ENCODE measurements at regions not wholly inside any gene's neighbourhood (a gene's known extent, or its start where the extent isn't known, plus 50 kb on each side); places are given as distances from the start of the nearest gene placed in this dataset.

DNA sequence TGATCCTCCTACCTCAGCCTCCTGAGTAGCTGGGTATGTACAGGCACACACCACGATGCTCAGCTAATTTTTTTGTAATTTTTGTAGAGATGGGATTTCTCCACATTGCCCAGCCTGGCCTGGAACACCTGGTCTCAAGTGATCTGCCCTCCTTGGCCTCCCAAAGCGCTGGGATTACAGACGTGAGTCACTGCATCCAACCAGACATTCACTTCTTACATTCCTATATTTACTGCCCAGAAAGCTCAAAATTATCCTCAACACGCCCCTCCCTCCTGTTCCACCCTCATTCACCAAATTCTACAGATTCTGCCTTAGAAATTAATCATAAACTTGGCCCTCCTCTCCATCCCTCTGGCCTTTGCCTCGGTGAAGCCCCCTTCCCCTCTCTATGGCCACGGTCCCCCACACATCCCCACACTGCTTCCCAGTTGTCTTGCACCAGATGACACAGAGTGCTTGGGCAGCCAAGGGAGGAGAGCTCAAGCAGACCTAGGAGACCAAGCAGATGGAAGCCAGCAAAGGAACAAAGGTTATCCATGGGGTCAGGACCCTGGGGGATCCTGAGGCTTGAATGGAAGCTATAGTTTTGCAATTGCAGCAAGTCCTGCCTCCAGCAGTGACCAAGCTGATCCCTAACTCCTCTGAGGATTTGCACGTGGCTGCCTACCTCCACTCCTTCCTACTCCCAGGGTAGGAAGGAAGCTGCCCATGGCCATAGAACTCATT is 213.2 kb upstream of the FOXN3 start:
- H3K27ac ChIP-seq (ENCODE audit: low read length): no peak overlapping the region
- WGBS (ENCODE audit: insufficient coverage, low lambda C conversion rate): 95% methylated on average over 3 of the region's 7 CpGs
- no peak overlapping the region for H3K4me3 ChIP-seq (ENCODE audit: low read length)
- peaks cover 4% of the 10 kb centered on the region for H3K4me1 ChIP-seq (ENCODE audit: control insufficient read depth, insufficient read depth, low read length)
- peaks cover 3% of the 10 kb centered on the region for H3K9me3 ChIP-seq (ENCODE audit: control insufficient read depth, low read depth, low read length)
- DNase-seq: no peak
- no peaks in the 10 kb centered on the region for H3K36me3 ChIP-seq (ENCODE audit: control insufficient read depth, insufficient read depth, low read length)
- no peaks in the 10 kb centered on the region for H3K27me3 ChIP-seq (ENCODE audit: control insufficient read depth, insufficient read depth, low read length)

DNA sequence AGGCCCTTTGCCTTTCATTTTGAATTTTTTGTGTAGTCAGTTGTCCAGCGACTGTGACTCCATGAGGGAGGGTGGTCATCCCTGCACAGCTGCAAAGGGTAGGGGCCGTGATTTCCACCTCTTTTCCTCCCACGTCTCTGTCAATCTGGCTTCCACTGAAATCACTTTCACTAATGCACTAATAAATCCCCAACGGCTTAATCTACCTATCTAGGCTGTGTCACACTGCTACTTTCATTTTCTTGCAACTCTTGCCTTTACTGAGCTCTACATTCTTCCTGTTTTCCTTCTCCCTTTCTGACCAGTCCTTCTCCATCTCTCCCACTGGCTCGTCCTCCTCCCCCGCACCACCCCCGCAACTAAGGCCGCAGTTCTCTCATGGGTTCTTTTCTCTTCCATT is 212.3 kb upstream of the FOXN3 start:
- Histone ChIP-seq H3K9me3 (ENCODE audit: control insufficient read depth, low read depth, low read length) (peaks cover 5% of the 10 kb centered on the region), H3K4me1 (ENCODE audit: control insufficient read depth, insufficient read depth, low read length) (peaks cover 4% of the 10 kb centered on the region), H3K4me3 (ENCODE audit: low read length) (no peak overlapping the region), H3K27me3 (ENCODE audit: control insufficient read depth, insufficient read depth, low read length) (no peaks in the 10 kb centered on the region), H3K36me3 (ENCODE audit: control insufficient read depth, insufficient read depth, low read length) (no peaks in the 10 kb centered on the region), H3K27ac (ENCODE audit: low read length) (no peak overlapping the region)
- WGBS (ENCODE audit: insufficient coverage, low lambda C conversion rate): 81% methylated on average over 5 of the region's 8 CpGs
- no peak for DNase-seq

DNA sequence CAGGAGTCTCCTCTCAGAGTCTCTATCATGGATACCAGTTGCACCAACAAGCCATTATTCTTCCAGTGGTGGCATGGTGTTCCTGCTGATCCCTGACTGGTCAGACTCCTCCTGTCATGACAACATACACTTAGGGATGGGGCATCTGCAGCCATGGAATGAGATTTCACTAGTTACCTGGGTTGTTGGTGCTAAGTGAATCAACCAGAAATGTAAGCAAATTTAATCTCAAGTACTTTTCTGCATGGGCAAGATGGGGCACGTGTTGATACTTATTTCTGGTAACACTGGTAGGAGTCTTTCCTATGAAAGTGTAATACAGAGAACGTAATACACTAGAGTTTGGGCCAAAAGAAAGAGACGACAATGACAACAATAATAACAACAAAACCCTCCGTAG is 211.5 kb upstream of the FOXN3 start:
- Histone ChIP-seq H3K36me3 (ENCODE audit: control insufficient read depth, insufficient read depth, low read length) (no peaks in the 10 kb centered on the region), H3K9me3 (ENCODE audit: control insufficient read depth, low read depth, low read length) (peaks cover 5% of the 10 kb centered on the region), H3K4me1 (ENCODE audit: control insufficient read depth, insufficient read depth, low read length) (no peaks in the 10 kb centered on the region), H3K4me3 (ENCODE audit: low read length) (no peak overlapping the region), H3K27me3 (ENCODE audit: control insufficient read depth, insufficient read depth, low read length) (no peaks in the 10 kb centered on the region), H3K27ac (ENCODE audit: low read length) (no peak overlapping the region)
- 100% methylated on average over 4 of the region's 4 CpGs for WGBS (ENCODE audit: insufficient coverage, low lambda C conversion rate)
- no peak for DNase-seq

DNA sequence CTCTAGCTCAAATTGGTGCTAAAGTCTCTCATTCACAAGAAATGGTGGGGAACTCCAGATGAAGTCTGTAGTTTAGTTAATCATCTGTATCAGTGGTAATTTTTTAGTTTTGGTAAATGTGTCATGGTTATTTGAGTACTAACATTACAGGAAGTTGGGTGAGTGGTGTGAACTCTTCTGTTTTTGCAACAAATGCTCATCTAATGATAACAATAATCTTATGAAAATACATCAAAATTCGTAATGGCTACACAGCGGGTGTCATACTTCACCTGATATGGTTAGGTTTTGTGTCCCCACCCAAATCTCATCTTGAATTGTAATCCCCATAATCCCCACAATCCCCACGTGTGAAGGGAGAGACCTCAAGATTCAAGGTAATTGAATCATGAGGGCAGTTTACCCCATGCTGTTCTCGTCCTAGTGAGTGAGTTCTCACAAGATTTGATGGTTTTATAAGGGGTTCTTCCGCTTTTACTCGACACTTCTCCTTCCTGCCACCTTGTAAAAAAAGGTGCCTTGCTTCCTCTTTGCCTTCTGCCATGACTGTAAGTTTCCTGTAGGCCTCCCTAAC is 209.3 kb upstream of the FOXN3 start:
- H3K36me3 ChIP-seq (ENCODE audit: control insufficient read depth, insufficient read depth, low read length): no peaks in the 10 kb centered on the region
- no CpG with 5 or more reads among the region's 6 CpGs for WGBS (ENCODE audit: insufficient coverage, low lambda C conversion rate)
- DNase-seq: no peak
- no peaks in the 10 kb centered on the region for H3K27me3 ChIP-seq (ENCODE audit: control insufficient read depth, insufficient read depth, low read length)
- H3K4me3 ChIP-seq (ENCODE audit: low read length): no peak overlapping the region
- peaks cover 5% of the 10 kb centered on the region for H3K9me3 ChIP-seq (ENCODE audit: control insufficient read depth, low read depth, low read length)
- H3K4me1 ChIP-seq (ENCODE audit: control insufficient read depth, insufficient read depth, low read length): no peaks in the 10 kb centered on the region
- no peak overlapping the region for H3K27ac ChIP-seq (ENCODE audit: low read length)

DNA sequence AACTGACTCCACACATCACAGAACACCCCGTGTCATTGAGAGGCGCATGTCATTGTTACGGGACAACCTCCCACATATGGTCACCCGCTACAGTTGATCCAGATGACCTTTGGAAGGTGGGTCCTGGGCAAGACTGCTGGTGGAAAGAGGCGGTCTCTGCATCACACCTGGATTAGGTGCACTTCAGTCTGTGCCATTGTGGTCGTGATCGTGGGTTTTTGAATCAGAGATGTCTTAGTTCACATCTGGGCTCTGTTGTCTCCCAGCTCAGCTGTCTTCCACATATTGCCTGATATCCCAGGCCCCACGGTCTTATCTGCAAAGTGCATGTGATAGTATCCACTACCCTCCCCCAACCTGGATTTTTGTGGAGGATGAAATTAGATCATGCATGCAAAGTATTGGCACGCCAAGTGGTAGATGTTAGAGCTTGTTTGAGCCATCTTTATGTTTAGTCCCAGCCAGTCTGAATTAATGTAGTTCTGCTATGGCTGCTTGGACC is 208.7 kb upstream of the FOXN3 start:
- no peaks in the 10 kb centered on the region for H3K4me1 ChIP-seq (ENCODE audit: control insufficient read depth, insufficient read depth, low read length)
- H3K9me3 ChIP-seq (ENCODE audit: control insufficient read depth, low read depth, low read length): peaks cover 5% of the 10 kb centered on the region
- DNase-seq: no peak
- no peak overlapping the region for H3K4me3 ChIP-seq (ENCODE audit: low read length)
- H3K36me3 ChIP-seq (ENCODE audit: control insufficient read depth, insufficient read depth, low read length): no peaks in the 10 kb centered on the region
- H3K27me3 ChIP-seq (ENCODE audit: control insufficient read depth, insufficient read depth, low read length): no peaks in the 10 kb centered on the region
- no peak overlapping the region for H3K27ac ChIP-seq (ENCODE audit: low read length)
- 20% methylated on average over 1 of the region's 9 CpGs for WGBS (ENCODE audit: insufficient coverage, low lambda C conversion rate)

DNA sequence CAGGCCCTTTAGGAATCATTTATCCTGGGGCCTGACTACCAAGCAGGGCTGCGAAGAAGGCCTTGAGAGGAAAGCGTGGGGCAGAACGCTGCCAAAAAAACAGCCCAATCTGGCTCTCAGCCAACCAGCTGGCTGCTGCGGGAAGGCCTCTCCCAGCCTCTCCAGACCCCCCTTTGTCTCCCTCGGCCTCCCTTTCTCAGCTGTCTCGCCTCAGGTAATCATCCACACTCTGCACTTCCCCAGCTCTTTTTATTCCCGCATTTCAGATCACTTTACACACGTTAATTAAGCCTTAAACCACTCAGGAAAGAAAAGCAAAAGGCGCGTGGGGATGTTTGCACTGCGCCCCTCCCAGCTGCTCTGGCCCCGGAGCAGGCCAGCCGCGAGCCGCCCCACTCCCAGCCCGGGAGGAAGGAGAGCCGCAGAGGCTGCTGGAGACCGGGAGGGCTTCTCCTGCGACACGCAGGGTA is 208.2 kb upstream of the FOXN3 start:
- Histone ChIP-seq H3K27me3 (ENCODE audit: control insufficient read depth, insufficient read depth, low read length) (no peaks in the 10 kb centered on the region), H3K36me3 (ENCODE audit: control insufficient read depth, insufficient read depth, low read length) (no peaks in the 10 kb centered on the region), H3K4me1 (ENCODE audit: control insufficient read depth, insufficient read depth, low read length) (no peaks in the 10 kb centered on the region), H3K27ac (ENCODE audit: low read length) (no peak overlapping the region), H3K9me3 (ENCODE audit: control insufficient read depth, low read depth, low read length) (peaks cover 5% of the 10 kb centered on the region), H3K4me3 (ENCODE audit: low read length) (no peak overlapping the region)
- WGBS (ENCODE audit: insufficient coverage, low lambda C conversion rate): 73% methylated on average over 2 of the region's 20 CpGs
- peak in 1 of 2 donors; percentile 37 for DNase-seq

DNA sequence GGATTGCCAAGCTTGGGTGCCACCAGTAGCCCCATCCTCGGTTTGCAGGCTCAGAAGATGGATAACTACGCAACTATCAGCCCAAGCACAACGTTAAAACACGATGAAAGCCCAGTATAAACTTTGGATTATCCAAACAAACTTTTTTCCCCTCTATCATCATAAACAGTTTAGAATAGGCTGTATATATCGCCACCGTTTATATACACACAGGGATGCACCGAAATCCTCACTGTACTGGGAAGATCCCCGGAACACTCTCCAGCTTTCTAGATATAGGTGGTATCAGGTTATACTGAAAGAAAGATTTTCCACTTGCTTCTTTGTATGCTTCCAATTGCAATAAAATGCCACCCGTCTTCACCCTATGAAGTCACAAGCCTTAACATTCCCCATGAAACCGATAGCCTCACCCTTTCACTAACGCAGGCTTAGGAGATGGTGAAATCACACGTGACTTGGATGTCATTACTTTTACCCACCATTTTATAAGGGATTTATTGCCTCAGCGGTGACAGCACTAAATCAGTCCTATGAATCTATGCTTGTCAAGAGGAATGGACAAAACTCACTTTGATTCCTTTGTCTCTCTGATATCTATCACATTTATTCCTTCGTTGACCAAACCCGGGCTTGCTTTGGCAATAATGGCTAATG is 207.6 kb upstream of the FOXN3 start:
- peak overlapping the region; percentile 4 for H3K27ac ChIP-seq (ENCODE audit: low read length)
- DNase-seq: peak in 1 of 2 donors; percentile 16
- H3K4me3 ChIP-seq (ENCODE audit: low read length): no peak overlapping the region

DNA sequence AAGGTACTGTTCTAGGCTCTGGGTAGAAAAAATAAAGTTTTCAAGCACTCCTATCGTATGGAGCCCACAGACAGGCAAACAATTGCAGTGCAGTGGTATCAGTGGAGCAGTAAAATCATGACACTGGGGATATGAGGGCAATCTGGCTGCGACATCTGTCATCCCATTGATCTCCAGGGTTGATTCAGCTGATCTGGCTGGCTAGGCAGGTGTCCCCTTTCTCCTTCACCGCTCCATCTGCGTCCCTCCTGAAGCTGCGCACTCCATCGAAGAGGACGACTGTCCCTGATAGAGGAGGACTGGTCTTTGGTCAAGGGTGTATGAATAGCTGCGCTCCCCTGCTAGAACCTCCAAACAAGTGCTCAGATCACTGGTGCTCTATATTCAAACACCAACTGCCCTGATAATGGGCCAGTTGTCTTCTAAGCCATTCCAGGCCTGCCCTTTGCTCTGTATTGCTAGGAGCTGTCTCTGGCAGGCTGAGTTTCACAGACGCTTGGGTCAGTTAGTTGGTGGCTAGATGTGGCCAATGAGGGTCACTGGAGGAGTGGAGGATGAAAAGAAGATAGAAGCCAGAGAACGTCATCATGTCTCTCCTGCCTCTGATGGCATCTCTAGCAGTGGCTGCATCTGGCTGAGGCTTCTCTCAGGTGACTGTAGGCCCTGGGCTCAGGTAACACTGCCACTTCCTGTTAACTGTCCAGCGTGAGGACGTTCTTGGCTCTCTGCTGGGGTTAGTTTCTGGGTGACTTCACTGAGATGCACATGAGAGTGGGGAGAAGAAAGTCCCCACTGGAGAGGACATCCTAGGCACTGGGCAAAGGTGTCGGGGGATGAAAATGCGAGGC is 205.0 kb upstream of the FOXN3 start:
- WGBS (ENCODE audit: insufficient coverage, low lambda C conversion rate): no CpG with 5 or more reads among the region's 14 CpGs
- no peak for DNase-seq
- Histone ChIP-seq H3K9me3 (ENCODE audit: control insufficient read depth, low read depth, low read length) (peaks cover 5% of the 10 kb centered on the region), H3K36me3 (ENCODE audit: control insufficient read depth, insufficient read depth, low read length) (no peaks in the 10 kb centered on the region), H3K4me3 (ENCODE audit: low read length) (no peak overlapping the region), H3K4me1 (ENCODE audit: control insufficient read depth, insufficient read depth, low read length) (no peaks in the 10 kb centered on the region), H3K27me3 (ENCODE audit: control insufficient read depth, insufficient read depth, low read length) (no peaks in the 10 kb centered on the region), H3K27ac (ENCODE audit: low read length) (no peak overlapping the region)

More for the DNA sequence above, 207.6 kb upstream of the FOXN3 start:
- Histone ChIP-seq H3K36me3 (ENCODE audit: control insufficient read depth, insufficient read depth, low read length) (no peaks in the 10 kb centered on the region), H3K4me1 (ENCODE audit: control insufficient read depth, insufficient read depth, low read length) (no peaks in the 10 kb centered on the region), H3K9me3 (ENCODE audit: control insufficient read depth, low read depth, low read length) (peaks cover 5% of the 10 kb centered on the region), H3K27me3 (ENCODE audit: control insufficient read depth, insufficient read depth, low read length) (no peaks in the 10 kb centered on the region)
- 87% methylated on average over 7 of the region's 15 CpGs for WGBS (ENCODE audit: insufficient coverage, low lambda C conversion rate)

DNA sequence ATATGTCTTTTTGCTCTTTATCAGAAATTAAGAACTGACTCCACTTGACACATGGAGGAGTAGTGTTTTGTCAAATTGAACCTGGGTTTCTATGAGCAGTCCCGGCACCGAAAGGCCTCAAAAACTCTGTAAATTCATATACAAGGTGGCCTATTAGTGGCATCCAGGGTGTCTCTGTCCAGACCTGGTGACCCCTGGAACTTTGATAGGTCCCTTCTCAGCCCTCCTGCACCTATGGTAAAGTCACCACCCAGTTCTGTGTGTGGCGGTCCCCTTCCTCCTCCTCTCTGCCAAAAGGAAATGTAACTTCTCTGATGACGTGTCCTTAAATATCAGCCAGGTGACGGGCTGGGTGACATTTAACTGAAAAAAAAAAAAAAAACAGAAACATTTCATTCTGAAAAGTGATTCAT is 204.0 kb upstream of the FOXN3 start:
- Histone ChIP-seq H3K9me3 (ENCODE audit: control insufficient read depth, low read depth, low read length) (peaks cover 5% of the 10 kb centered on the region), H3K27ac (ENCODE audit: low read length) (no peak overlapping the region), H3K4me3 (ENCODE audit: low read length) (no peak overlapping the region), H3K4me1 (ENCODE audit: control insufficient read depth, insufficient read depth, low read length) (no peaks in the 10 kb centered on the region), H3K36me3 (ENCODE audit: control insufficient read depth, insufficient read depth, low read length) (no peaks in the 10 kb centered on the region), H3K27me3 (ENCODE audit: control insufficient read depth, insufficient read depth, low read length) (no peaks in the 10 kb centered on the region)
- WGBS (ENCODE audit: insufficient coverage, low lambda C conversion rate): no CpG with 5 or more reads among the region's 5 CpGs
- no peak for DNase-seq

DNA sequence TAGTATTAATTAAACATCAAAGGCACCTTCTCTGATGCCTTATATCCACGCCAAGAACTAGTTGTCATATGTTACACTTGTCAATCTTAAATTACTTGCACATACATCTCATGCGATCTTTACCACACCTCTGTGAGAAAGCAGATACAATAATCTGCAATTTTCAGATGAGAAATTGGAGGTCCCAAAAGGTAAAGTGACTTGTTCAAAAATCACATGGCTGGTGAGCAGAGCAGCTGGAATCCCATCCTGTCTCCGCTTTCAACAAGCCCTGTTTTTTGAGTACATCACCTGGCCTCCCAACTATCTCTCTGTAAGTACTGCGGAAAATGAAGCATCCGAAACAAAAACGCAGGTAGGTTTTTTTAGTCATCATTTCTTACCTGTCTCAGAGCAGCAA is 203.4 kb upstream of the FOXN3 start:
- no peak overlapping the region for H3K4me3 ChIP-seq (ENCODE audit: low read length)
- 94% methylated on average over 5 of the region's 6 CpGs for WGBS (ENCODE audit: insufficient coverage, low lambda C conversion rate)

More for the DNA sequence above, 203.4 kb upstream of the FOXN3 start:
- peaks cover 4% of the 10 kb centered on the region for H3K9me3 ChIP-seq (ENCODE audit: control insufficient read depth, low read depth, low read length)
- H3K36me3 ChIP-seq (ENCODE audit: control insufficient read depth, insufficient read depth, low read length): no peaks in the 10 kb centered on the region
- H3K27ac ChIP-seq (ENCODE audit: low read length): no peak overlapping the region
- H3K4me1 ChIP-seq (ENCODE audit: control insufficient read depth, insufficient read depth, low read length): no peaks in the 10 kb centered on the region
- H3K27me3 ChIP-seq (ENCODE audit: control insufficient read depth, insufficient read depth, low read length): no peaks in the 10 kb centered on the region
- DNase-seq: no peak

All from large intestine (tissue), 3 donors.